ENCODE measurements at regions not wholly inside any gene's neighbourhood (a gene's known extent, or its start where the extent isn't known, plus 50 kb on each side); places are given as distances from the start of the nearest gene placed in this dataset.

GRCh38 chr10:16116404-16117304 lies 256.3 kb upstream of the MINDY3 start:
- TF ChIP-seq FOXP2 (optimal IDR thresholded peaks at IDR 0.05; ENCODE audit: borderline replicate concordance, extremely low read depth, extremely low read length, insufficient read depth) (no peak), TAF1 (IDR thresholded peaks at IDR 0.05; ENCODE audit: borderline replicate concordance, insufficient read depth, low read length) (no peak), POLR2AphosphoS5 (IDR thresholded peaks at IDR 0.05; ENCODE audit: low read depth, low read length) (no peak), SIN3A (IDR thresholded peaks at IDR 0.05; ENCODE audit: borderline replicate concordance, insufficient read depth, low read length) (no peak), REST (IDR thresholded peaks at IDR 0.05; ENCODE audit: insufficient read depth in 1 of 2, low read depth in 2 of 2, low read length in 2 of 2) (no peak)

- TF ChIP-seq SIN3A (IDR thresholded peaks at IDR 0.05; ENCODE audit: borderline replicate concordance, insufficient read depth, low read length) (no peak), FOXP2 (optimal IDR thresholded peaks at IDR 0.05; ENCODE audit: borderline replicate concordance, extremely low read depth, extremely low read length, insufficient read depth) (no peak), POLR2AphosphoS5 (IDR thresholded peaks at IDR 0.05; ENCODE audit: low read depth, low read length) (no peak), TAF1 (IDR thresholded peaks at IDR 0.05; ENCODE audit: borderline replicate concordance, insufficient read depth, low read length) (no peak), REST (IDR thresholded peaks at IDR 0.05; ENCODE audit: insufficient read depth in 1 of 2, low read depth in 2 of 2, low read length in 2 of 2) (no peak)
These were observed 257.0 kb upstream of the MINDY3 start for GRCh38 chr10:16117305-16117695.

GRCh38 chr10:16119445-16119844 lies 259.1 kb upstream of the MINDY3 start:
- no peak for TF ChIP-seq POLR2AphosphoS5 (IDR thresholded peaks at IDR 0.05; ENCODE audit: low read depth, low read length)
- TF ChIP-seq REST (IDR thresholded peaks at IDR 0.05; ENCODE audit: insufficient read depth in 1 of 2, low read depth in 2 of 2, low read length in 2 of 2): peak in 1 of 2 experiments; percentile 75; a peak in 2 of 4 replicates
- no peak for TF ChIP-seq FOXP2 (optimal IDR thresholded peaks at IDR 0.05; ENCODE audit: borderline replicate concordance, extremely low read depth, extremely low read length, insufficient read depth)

- TF ChIP-seq POLR2AphosphoS5 (IDR thresholded peaks at IDR 0.05; ENCODE audit: low read depth, low read length): no peak
- no peak for TF ChIP-seq TAF1 (IDR thresholded peaks at IDR 0.05; ENCODE audit: borderline replicate concordance, insufficient read depth, low read length)
- TF ChIP-seq REST (IDR thresholded peaks at IDR 0.05; ENCODE audit: insufficient read depth in 1 of 2, low read depth in 2 of 2, low read length in 2 of 2): no peak
- no peak for TF ChIP-seq FOXP2 (optimal IDR thresholded peaks at IDR 0.05; ENCODE audit: borderline replicate concordance, extremely low read depth, extremely low read length, insufficient read depth)
- TF ChIP-seq SIN3A (IDR thresholded peaks at IDR 0.05; ENCODE audit: borderline replicate concordance, insufficient read depth, low read length): no peak
These were observed 260.3 kb upstream of the MINDY3 start for GRCh38 chr10:16120563-16120962.

Data from PFSK-1 (cell line).